Hepatocyte (in vitro differentiated cells): ENCODE measurements at regions not wholly inside any gene's neighbourhood (a gene's known extent, or its start where the extent isn't known, plus 50 kb on each side); places are given as distances from the start of the nearest gene placed in this dataset.

Experiments used
- CTCF ChIP-seq: fragments of 200-600 bp; sonication (generic); IDR thresholded peaks from 2 replicates; pipeline ENCODE4 v1.5.1; 2016; ENCODE audit warnings: antibody characterized with exemption, mild to moderate bottlenecking; ENCODE audit not compliant: poor library complexity
- EZH2 ChIP-seq: fragments of 200-600 bp; sonication (generic); IDR thresholded peaks from 2 replicates; pipeline ENCODE4 v1.6.1; 2016; ENCODE audit warnings: antibody characterized with exemption, mild to moderate bottlenecking, borderline replicate concordance
- EZH2phosphoT487 ChIP-seq: fragments of 200-600 bp; sonication (generic); IDR thresholded peaks from one replicate; pipeline ENCODE4 v1.6.1; 2018; ENCODE audit warnings: antibody characterized with exemption, mild to moderate bottlenecking, low read depth, moderate library complexity; ENCODE audit not compliant: unreplicated experiment, severe bottlenecking

- TF ChIP-seq CTCF (no peak), EZH2 (no peak), EZH2phosphoT487 (no peak)
Observed at GRCh38 chr18:4987452-4988405, 209.3 kb downstream of the AKAIN1 start.
